Naive thymus-derived CD4-positive, alpha-beta T cell (primary cell): ENCODE measurements at regions not wholly inside any gene's neighbourhood (a gene's known extent, or its start where the extent isn't known, plus 50 kb on each side); places are given as distances from the start of the nearest gene placed in this dataset.
A peak's percentile ranks its signal among the peaks of the same experiment; 100 is the strongest.

ENCODE experiments used
- ATAC-seq: fragments of 150-1000 bp; cut with Tn5 transposase; 2 replicates; pipeline ENCODE4 v1.10.0; 2021; ENCODE audit warnings: mild to moderate bottlenecking, moderate library complexity
- CTCF ChIA-PET: fragments of 350-600 bp; sonication (Branson Sonifier 250); formaldehyde crosslinking; loops from one replicate; lab custom pipeline; 2021; ENCODE audit warnings: antibody characterized with exemption; lab: Charles Lee
- POLR2A ChIA-PET: fragments of 350-600 bp; sonication (Branson Sonifier 250); formaldehyde crosslinking; loops from one replicate; lab custom pipeline; 2021; ENCODE audit warnings: antibody characterized with exemption, inconsistent platforms; lab: Charles Lee
- DNase-seq, 9 donors: peaks; one replicate each; pipeline versions ENCODE4 v3.0.0 to v3.0.0-alpha.2; 2020 to 2022; ENCODE audit warnings: mixed read lengths in 1 of 9
- H3K27ac ChIP-seq: one replicate; pipeline ENCODE4 v1.7.0; 2013; ENCODE audit warnings: mild to moderate bottlenecking, low read depth, low read length, moderate library complexity
- H3K27me3 ChIP-seq, 2 donors: one replicate each; pipeline ENCODE4 v1.7.0; 2013; ENCODE audit warnings: low read length in 2 of 2, mild to moderate bottlenecking in 2 of 2, moderate library complexity in 2 of 2; ENCODE audit not compliant: control insufficient read depth in 2 of 2, insufficient read depth in 2 of 2
- H3K36me3 ChIP-seq, 3 experiments: 1 replicate in 2 of 3; 2 replicates in 1 of 3; pipeline ENCODE4 v1.7.0; 2013; ENCODE audit warnings: low read length in 3 of 3, mild to moderate bottlenecking in 3 of 3, moderate library complexity in 1 of 3; ENCODE audit not compliant: insufficient read depth in 3 of 3, control insufficient read depth in 2 of 3
- H3K4me1 ChIP-seq, 2 donors: one replicate each; pipeline ENCODE4 v1.7.0; 2013; ENCODE audit warnings: low read length in 2 of 2, mild to moderate bottlenecking in 2 of 2, moderate library complexity in 1 of 2; ENCODE audit not compliant: control insufficient read depth in 2 of 2, insufficient read depth in 2 of 2
- H3K4me3 ChIP-seq: 2 replicates; pipeline ENCODE4 v1.7.0; 2013; ENCODE audit warnings: mild to moderate bottlenecking, low read length
- H3K9me3 ChIP-seq, 3 experiments: 1 replicate in 2 of 3; 2 replicates in 1 of 3; pipeline ENCODE4 v1.7.0; 2013; ENCODE audit warnings: low read length in 3 of 3; ENCODE audit not compliant: control insufficient read depth in 2 of 3
- H3K27ac Mint-ChIP-seq, 9 donors: one replicate each; pipeline ENCODE4 v1.8.0; 2020 to 2022; ENCODE audit warnings: mixed read lengths in 9 of 9, mild to moderate bottlenecking in 8 of 9, moderate library complexity in 5 of 9, inconsistent platforms in 2 of 9
- H3K27me3 Mint-ChIP-seq, 5 donors: one replicate each; pipeline ENCODE4 v1.8.0; 2021 to 2022; ENCODE audit warnings: mixed read lengths in 5 of 5, mild to moderate bottlenecking in 1 of 5
- H3K36me3 Mint-ChIP-seq, 5 donors: one replicate each; pipeline ENCODE4 v1.8.0; 2020 to 2022; ENCODE audit warnings: mixed read lengths in 5 of 5, mild to moderate bottlenecking in 3 of 5, inconsistent platforms in 1 of 5
- H3K4me1 Mint-ChIP-seq, 7 donors: one replicate each; pipeline ENCODE4 v1.8.0; 2020 to 2022; ENCODE audit warnings: mixed read lengths in 7 of 7, mild to moderate bottlenecking in 3 of 7, inconsistent platforms in 1 of 7
- H3K4me3 Mint-ChIP-seq, 10 donors: one replicate each; pipeline ENCODE4 v1.8.0; 2020 to 2022; ENCODE audit warnings: mild to moderate bottlenecking in 10 of 10, mixed read lengths in 10 of 10, moderate library complexity in 6 of 10, inconsistent platforms in 2 of 10
- H3K9me3 Mint-ChIP-seq, 11 donors: one replicate each; pipeline ENCODE4 v1.8.0; 2020 to 2022; ENCODE audit warnings: mixed read lengths in 11 of 11, mild to moderate bottlenecking in 4 of 11, inconsistent platforms in 1 of 11, moderate library complexity in 1 of 11
- intact Hi-C, 2 donors: fragments of 100-400 bp; cut with micrococcal nuclease; formaldehyde crosslinking; loops; one replicate each; pipeline ENCODE4 v1.15.1; 2023

GRCh38 chr20:60411813-60412212, 453.6 kb downstream of the CDH26 start:
- H3K27me3 ChIP-seq: no peaks in the 10 kb centered on the region
- ChIA-PET CTCF (no interaction called here), POLR2A (no interaction called here)
- H3K36me3 Mint-ChIP-seq: peaks cover 0 to 7% (median 0%) of the 10 kb centered on the region in 5 donors
- DNase-seq: no peak
- no peak overlapping the region for H3K27ac Mint-ChIP-seq
- H3K9me3 ChIP-seq: no peaks in the 10 kb centered on the region
- no peaks in the 10 kb centered on the region for H3K36me3 ChIP-seq
- no peaks in the 10 kb centered on the region for H3K4me1 ChIP-seq
- H3K27me3 Mint-ChIP-seq: peaks cover 0 to 16% (median 0%) of the 10 kb centered on the region in 5 donors
- H3K9me3 Mint-ChIP-seq: peaks cover 2 to 17% (median 4%) of the 10 kb centered on the region in 11 donors
- no peak overlapping the region for H3K4me3 ChIP-seq
- no peak overlapping the region for H3K27ac ChIP-seq
- H3K4me3 Mint-ChIP-seq: no peak overlapping the region
- intact Hi-C loops: no loop called here
- ATAC-seq: no peak
- peaks cover 0 to 4% (median 0%) of the 10 kb centered on the region in 7 donors for H3K4me1 Mint-ChIP-seq

- ChIA-PET CTCF (no interaction called here), POLR2A (no interaction called here)
- Histone ChIP-seq H3K36me3 (no peaks in the 10 kb centered on the region), H3K4me1 (no peaks in the 10 kb centered on the region), H3K4me3 (no peak overlapping the region), H3K9me3 (no peaks in the 10 kb centered on the region), H3K27me3 (no peaks in the 10 kb centered on the region), H3K27ac (no peak overlapping the region)
- no peak for DNase-seq
- Mint-ChIP-seq H3K4me3 (no peak overlapping the region), H3K27ac (no peak overlapping the region), H3K36me3 (no peaks in the 10 kb centered on the region), H3K4me1 (peaks cover 0 to 9% (median 0%) of the 10 kb centered on the region in 7 donors), H3K27me3 (peaks cover 0 to 20% (median 7%) of the 10 kb centered on the region in 5 donors), H3K9me3 (no peaks in the 10 kb centered on the region)
- intact Hi-C loops: no loop called here
- ATAC-seq: no peak
These were observed 462.5 kb downstream of the CDH26 start for GRCh38 chr20:60420676-60421229.

- Mint-ChIP-seq H3K27ac (no peak overlapping the region), H3K9me3 (no peaks in the 10 kb centered on the region), H3K4me1 (peaks cover 0 to 3% (median 0%) of the 10 kb centered on the region in 7 donors), H3K27me3 (peaks cover 0 to 20% (median 5%) of the 10 kb centered on the region in 5 donors), H3K4me3 (no peak overlapping the region), H3K36me3 (no peaks in the 10 kb centered on the region)
- no peak overlapping the region for H3K27ac ChIP-seq
- H3K4me3 ChIP-seq: no peak overlapping the region
- ChIA-PET CTCF (interaction anchor here (0.7 kb wide), 1 partner anchor 792 kb away, joined by 7 read pairs; no protein-coding TSS in a partner anchor), POLR2A (no interaction called here)
- intact Hi-C loops: no loop called here
- no peaks in the 10 kb centered on the region for H3K27me3 ChIP-seq
- no peaks in the 10 kb centered on the region for H3K9me3 ChIP-seq
- ATAC-seq: no peak
- no peaks in the 10 kb centered on the region for H3K4me1 ChIP-seq
- H3K36me3 ChIP-seq: no peaks in the 10 kb centered on the region
- no peak for DNase-seq
These were observed 464.6 kb downstream of the CDH26 start for GRCh38 chr20:60422848-60423247.

- H3K27me3 Mint-ChIP-seq: peaks cover 0 to 18% (median 2%) of the 10 kb centered on the region in 5 donors
- Histone ChIP-seq H3K27me3 (no peaks in the 10 kb centered on the region), H3K4me1 (no peaks in the 10 kb centered on the region), H3K27ac (no peak overlapping the region), H3K9me3 (no peaks in the 10 kb centered on the region), H3K36me3 (no peaks in the 10 kb centered on the region), H3K4me3 (no peak overlapping the region)
- ATAC-seq: no peak
- peak overlapping the region in 1 of 9 donors; percentile 36 for H3K27ac Mint-ChIP-seq
- no peaks in the 10 kb centered on the region for H3K36me3 Mint-ChIP-seq
- no peaks in the 10 kb centered on the region for H3K4me1 Mint-ChIP-seq
- no peak for DNase-seq
- H3K4me3 Mint-ChIP-seq: no peak overlapping the region
- intact Hi-C loops: no loop called here
- ChIA-PET CTCF (no interaction called here), POLR2A (no interaction called here)
- H3K9me3 Mint-ChIP-seq: no peaks in the 10 kb centered on the region
These were observed 466.2 kb downstream of the CDH26 start for GRCh38 chr20:60424267-60424902.

- Histone ChIP-seq H3K27ac (no peak overlapping the region), H3K4me1 (no peaks in the 10 kb centered on the region), H3K9me3 (no peaks in the 10 kb centered on the region), H3K36me3 (no peaks in the 10 kb centered on the region), H3K4me3 (no peak overlapping the region), H3K27me3 (no peaks in the 10 kb centered on the region)
- no peak overlapping the region for H3K27ac Mint-ChIP-seq
- H3K27me3 Mint-ChIP-seq: peaks cover 0 to 16% (median 6%) of the 10 kb centered on the region in 5 donors
- H3K9me3 Mint-ChIP-seq: peaks cover 0 to 1% (median 0%) of the 10 kb centered on the region in 11 donors
- no peaks in the 10 kb centered on the region for H3K4me1 Mint-ChIP-seq
- H3K4me3 Mint-ChIP-seq: no peak overlapping the region
- ChIA-PET POLR2A (no interaction called here), CTCF (no interaction called here)
- no peak for DNase-seq
- intact Hi-C loops: no loop called here
- no peak for ATAC-seq
- H3K36me3 Mint-ChIP-seq: no peaks in the 10 kb centered on the region
These were observed 469.3 kb downstream of the CDH26 start for GRCh38 chr20:60427516-60427915.

GRCh38 chr20:60428651-60429050, 470.4 kb downstream of the CDH26 start:
- H3K9me3 ChIP-seq: no peaks in the 10 kb centered on the region
- Mint-ChIP-seq H3K27ac (no peak overlapping the region), H3K36me3 (no peaks in the 10 kb centered on the region), H3K9me3 (peaks cover 0 to 1% (median 0%) of the 10 kb centered on the region in 11 donors), H3K4me3 (no peak overlapping the region), H3K27me3 (peaks cover 0 to 12% (median 8%) of the 10 kb centered on the region in 5 donors), H3K4me1 (no peaks in the 10 kb centered on the region)
- no peaks in the 10 kb centered on the region for H3K27me3 ChIP-seq
- no peak overlapping the region for H3K27ac ChIP-seq
- no peaks in the 10 kb centered on the region for H3K36me3 ChIP-seq
- DNase-seq (no peak), ATAC-seq (no peak)
- H3K4me1 ChIP-seq: no peaks in the 10 kb centered on the region
- intact Hi-C loops: no loop called here
- no peak overlapping the region for H3K4me3 ChIP-seq
- ChIA-PET POLR2A (no interaction called here), CTCF (no interaction called here)

- peaks cover 0 to 10% (median 8%) of the 10 kb centered on the region in 5 donors for H3K27me3 Mint-ChIP-seq
- Histone ChIP-seq H3K9me3 (no peaks in the 10 kb centered on the region), H3K36me3 (no peaks in the 10 kb centered on the region), H3K4me1 (no peaks in the 10 kb centered on the region), H3K4me3 (no peak overlapping the region), H3K27ac (no peak overlapping the region), H3K27me3 (no peaks in the 10 kb centered on the region)
- ChIA-PET POLR2A (no interaction called here), CTCF (no interaction called here)
- H3K4me1 Mint-ChIP-seq: no peaks in the 10 kb centered on the region
- intact Hi-C loops: no loop called here
- peaks cover 0 to 1% (median 0%) of the 10 kb centered on the region in 11 donors for H3K9me3 Mint-ChIP-seq
- no peak for ATAC-seq
- H3K36me3 Mint-ChIP-seq: no peaks in the 10 kb centered on the region
- H3K27ac Mint-ChIP-seq: no peak overlapping the region
- H3K4me3 Mint-ChIP-seq: no peak overlapping the region
- no peak for DNase-seq
These were observed 472.3 kb downstream of the CDH26 start for GRCh38 chr20:60430516-60431001.
